Neural progenitor cell (in vitro differentiated cells): ENCODE measurements at regions not wholly inside any gene's neighbourhood (a gene's known extent, or its start where the extent isn't known, plus 50 kb on each side); places are given as distances from the start of the nearest gene placed in this dataset.

Experiments
- DNase-seq: peaks from one replicate; pipeline ENCODE4 v3.0.0-alpha.2; 2016; ENCODE audit warnings: low spot score
- H2AFZ ChIP-seq: fragments of 200-600 bp; sonication (generic); replicated peaks from 2 replicates; pipeline ENCODE4 v1.6.1; 2016; ENCODE audit warnings: antibody characterized with exemption
- H3F3A ChIP-seq: fragments of 200-600 bp; sonication (generic); 2 replicates; pipeline ENCODE4 v1.6.1; 2016; ENCODE audit warnings: antibody characterized with exemption, low read depth
- H3K27ac ChIP-seq: fragments of 200-600 bp; sonication (generic); 2 replicates; pipeline ENCODE4 v1.5.1; 2016; ENCODE audit warnings: mild to moderate bottlenecking
- H3K27me3 ChIP-seq: fragments of 200-600 bp; sonication (generic); 2 replicates; pipeline ENCODE4 v1.6.1; 2016; ENCODE audit warnings: mild to moderate bottlenecking, moderate library complexity
- H3K36me3 ChIP-seq: fragments of 200-600 bp; sonication (generic); 2 replicates; pipeline ENCODE4 v1.5.1; 2016
- H3K4me1 ChIP-seq: fragments of 200-600 bp; sonication (generic); 2 replicates; pipeline ENCODE4 v1.6.1; 2016; ENCODE audit warnings: mixed run types
- H3K4me2 ChIP-seq: fragments of 200-600 bp; sonication (generic); 2 replicates; pipeline ENCODE4 v1.6.1; 2016
- H3K4me3 ChIP-seq: fragments of 200-600 bp; sonication (generic); 2 replicates; pipeline ENCODE4 v1.5.1; 2016
- H3K79me2 ChIP-seq: fragments of 200-600 bp; sonication (generic); 2 replicates; pipeline ENCODE4 v1.6.1; 2016; ENCODE audit warnings: low read depth
- H3K9ac ChIP-seq: fragments of 200-600 bp; sonication (generic); 2 replicates; pipeline ENCODE4 v1.6.1; 2016
- H3K9me3 ChIP-seq: fragments of 200-600 bp; sonication (generic); 2 replicates; pipeline ENCODE4 v1.5.1; 2016; ENCODE audit warnings: low read depth
- H4K20me1 ChIP-seq: fragments of 200-600 bp; sonication (generic); 2 replicates; pipeline ENCODE4 v1.6.1; 2016; ENCODE audit warnings: low read depth
- H3K27ac Mint-ChIP-seq: 3 replicates; pipeline ENCODE4 v1.8.0; 2021; ENCODE audit warnings: mixed read lengths
- H3K27me3 Mint-ChIP-seq: 2 replicates; pipeline ENCODE4 v1.8.0; 2022; ENCODE audit warnings: low read depth, mild to moderate bottlenecking, inconsistent platforms, moderate library complexity, mixed read lengths; ENCODE audit not compliant: insufficient read depth
- H3K36me3 Mint-ChIP-seq: 3 replicates; pipeline ENCODE4 v1.8.0; 2021; ENCODE audit warnings: mixed read lengths
- H3K4me1 Mint-ChIP-seq: 3 replicates; pipeline ENCODE4 v1.8.0; 2021; ENCODE audit warnings: mixed read lengths
- H3K4me3 Mint-ChIP-seq: 3 replicates; pipeline ENCODE4 v1.8.0; 2021; ENCODE audit warnings: mild to moderate bottlenecking, moderate library complexity, mixed read lengths
- H3K9me3 Mint-ChIP-seq: 3 replicates; pipeline ENCODE4 v1.8.0; 2020; ENCODE audit warnings: mixed read lengths
- EZH2 ChIP-seq: fragments of 200-600 bp; sonication (generic); IDR thresholded peaks from 2 replicates; pipeline ENCODE4 v1.6.1; 2017; ENCODE audit warnings: antibody characterized with exemption, mild to moderate bottlenecking, moderate library complexity
- EZH2phosphoT487 ChIP-seq: fragments of 200-600 bp; sonication (generic); IDR thresholded peaks from 2 replicates; pipeline ENCODE4 v1.6.1; 2017; ENCODE audit warnings: antibody characterized with exemption
- TF ChIP-seq, protein P1 (sequence below): fragments of 200-600 bp; sonication (generic); IDR thresholded peaks from 2 replicates; pipeline ENCODE4 v1.5.1; 2017; ENCODE audit warnings: antibody characterized with exemption, mild to moderate bottlenecking

- no peaks in the 10 kb centered on the region for H3K36me3 Mint-ChIP-seq
- DNase-seq = no peak
- H2AFZ ChIP-seq = no peak overlapping the region
Measured at GRCh38 chr2:80893711-80894110, 589.2 kb upstream of the LRRTM1 start.

DNA sequence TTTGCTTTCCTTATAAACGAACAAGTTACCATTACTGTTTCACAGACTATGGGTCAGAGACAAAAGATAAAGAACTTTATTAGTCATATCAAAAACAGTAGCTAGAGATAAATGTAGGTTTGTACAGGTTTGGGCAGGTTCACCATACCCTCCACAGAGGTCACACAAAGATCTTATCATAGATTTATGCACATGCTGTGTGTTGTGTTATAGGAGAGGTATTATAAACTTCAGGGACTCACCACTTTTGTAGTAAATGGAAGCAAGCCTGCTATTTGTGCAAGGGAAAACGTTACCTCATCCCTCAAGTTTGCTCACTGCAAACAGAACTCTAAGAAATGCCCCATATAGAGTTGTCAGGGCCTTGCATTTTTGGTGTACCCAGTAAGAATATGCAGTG is 584.5 kb upstream of the LRRTM1 start:
- no peak overlapping the region for H3K27ac ChIP-seq
- H3K79me2 ChIP-seq = no peaks in the 10 kb centered on the region
- H3K9me3 ChIP-seq = no peaks in the 10 kb centered on the region
- H3K27ac Mint-ChIP-seq = no peak overlapping the region
- H3K9me3 Mint-ChIP-seq = no peaks in the 10 kb centered on the region
- H3K4me1 ChIP-seq = no peaks in the 10 kb centered on the region
- H3K27me3 ChIP-seq = no peaks in the 10 kb centered on the region
- H3K4me3 Mint-ChIP-seq = no peak overlapping the region
- no peak overlapping the region for H3K9ac ChIP-seq
- no peaks in the 10 kb centered on the region for H3F3A ChIP-seq
- DNase-seq = no peak
- H3K4me3 ChIP-seq = no peak overlapping the region
- no peaks in the 10 kb centered on the region for H3K36me3 ChIP-seq
- H2AFZ ChIP-seq = no peak overlapping the region
- H3K27me3 Mint-ChIP-seq = no peaks in the 10 kb centered on the region
- TF ChIP-seq, protein P1, sequence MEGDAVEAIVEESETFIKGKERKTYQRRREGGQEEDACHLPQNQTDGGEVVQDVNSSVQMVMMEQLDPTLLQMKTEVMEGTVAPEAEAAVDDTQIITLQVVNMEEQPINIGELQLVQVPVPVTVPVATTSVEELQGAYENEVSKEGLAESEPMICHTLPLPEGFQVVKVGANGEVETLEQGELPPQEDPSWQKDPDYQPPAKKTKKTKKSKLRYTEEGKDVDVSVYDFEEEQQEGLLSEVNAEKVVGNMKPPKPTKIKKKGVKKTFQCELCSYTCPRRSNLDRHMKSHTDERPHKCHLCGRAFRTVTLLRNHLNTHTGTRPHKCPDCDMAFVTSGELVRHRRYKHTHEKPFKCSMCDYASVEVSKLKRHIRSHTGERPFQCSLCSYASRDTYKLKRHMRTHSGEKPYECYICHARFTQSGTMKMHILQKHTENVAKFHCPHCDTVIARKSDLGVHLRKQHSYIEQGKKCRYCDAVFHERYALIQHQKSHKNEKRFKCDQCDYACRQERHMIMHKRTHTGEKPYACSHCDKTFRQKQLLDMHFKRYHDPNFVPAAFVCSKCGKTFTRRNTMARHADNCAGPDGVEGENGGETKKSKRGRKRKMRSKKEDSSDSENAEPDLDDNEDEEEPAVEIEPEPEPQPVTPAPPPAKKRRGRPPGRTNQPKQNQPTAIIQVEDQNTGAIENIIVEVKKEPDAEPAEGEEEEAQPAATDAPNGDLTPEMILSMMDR = no peak
- no peak for TF ChIP-seq EZH2phosphoT487
- no peak for TF ChIP-seq EZH2
- no peaks in the 10 kb centered on the region for H4K20me1 ChIP-seq
- no peaks in the 10 kb centered on the region for H3K36me3 Mint-ChIP-seq
- H3K4me2 ChIP-seq = no peak overlapping the region
- peaks cover 12% of the 10 kb centered on the region for H3K4me1 Mint-ChIP-seq

More at GRCh38 chr2:80893711-80894110, 589.2 kb upstream of the LRRTM1 start:
- Mint-ChIP-seq H3K9me3 (no peaks in the 10 kb centered on the region), H3K4me1 (peaks cover 2% of the 10 kb centered on the region), H3K27me3 (no peaks in the 10 kb centered on the region), H3K4me3 (no peak overlapping the region), H3K27ac (no peak overlapping the region)
- Histone ChIP-seq H3F3A (no peaks in the 10 kb centered on the region), H3K27me3 (no peaks in the 10 kb centered on the region), H3K4me3 (no peak overlapping the region), H3K4me2 (no peak overlapping the region), H3K27ac (no peak overlapping the region), H3K9ac (no peak overlapping the region), H3K79me2 (no peaks in the 10 kb centered on the region), H4K20me1 (no peaks in the 10 kb centered on the region), H3K36me3 (no peaks in the 10 kb centered on the region), H3K4me1 (no peaks in the 10 kb centered on the region), H3K9me3 (no peaks in the 10 kb centered on the region)
- no peak for TF ChIP-seq EZH2phosphoT487
- TF ChIP-seq EZH2 = no peak
- TF ChIP-seq, protein P1 = no peak

- DNase-seq = no peak
- H3K9me3 ChIP-seq = no peaks in the 10 kb centered on the region
- H3K4me3 ChIP-seq = no peak overlapping the region
- Mint-ChIP-seq H3K4me3 (no peak overlapping the region), H3K9me3 (no peaks in the 10 kb centered on the region), H3K36me3 (no peaks in the 10 kb centered on the region), H3K27ac (no peak overlapping the region), H3K4me1 (peaks cover 10% of the 10 kb centered on the region), H3K27me3 (no peaks in the 10 kb centered on the region)
- no peak overlapping the region for H3K9ac ChIP-seq
- H3K36me3 ChIP-seq = no peaks in the 10 kb centered on the region
- H3K4me2 ChIP-seq = no peak overlapping the region
- no peaks in the 10 kb centered on the region for H3K4me1 ChIP-seq
- no peaks in the 10 kb centered on the region for H3K27me3 ChIP-seq
- no peak overlapping the region for H2AFZ ChIP-seq
- H4K20me1 ChIP-seq = no peaks in the 10 kb centered on the region
- H3F3A ChIP-seq = no peaks in the 10 kb centered on the region
- H3K79me2 ChIP-seq = no peaks in the 10 kb centered on the region
- no peak overlapping the region for H3K27ac ChIP-seq
- TF ChIP-seq, protein P1 = no peak
- TF ChIP-seq EZH2phosphoT487 = no peak
- no peak for TF ChIP-seq EZH2
Measured at GRCh38 chr2:80887841-80888378, 583.4 kb upstream of the LRRTM1 start.
